ENCODE measurements at regions not wholly inside any gene's neighbourhood (a gene's known extent, or its start where the extent isn't known, plus 50 kb on each side); places are given as distances from the start of the nearest gene placed in this dataset.

DNA sequence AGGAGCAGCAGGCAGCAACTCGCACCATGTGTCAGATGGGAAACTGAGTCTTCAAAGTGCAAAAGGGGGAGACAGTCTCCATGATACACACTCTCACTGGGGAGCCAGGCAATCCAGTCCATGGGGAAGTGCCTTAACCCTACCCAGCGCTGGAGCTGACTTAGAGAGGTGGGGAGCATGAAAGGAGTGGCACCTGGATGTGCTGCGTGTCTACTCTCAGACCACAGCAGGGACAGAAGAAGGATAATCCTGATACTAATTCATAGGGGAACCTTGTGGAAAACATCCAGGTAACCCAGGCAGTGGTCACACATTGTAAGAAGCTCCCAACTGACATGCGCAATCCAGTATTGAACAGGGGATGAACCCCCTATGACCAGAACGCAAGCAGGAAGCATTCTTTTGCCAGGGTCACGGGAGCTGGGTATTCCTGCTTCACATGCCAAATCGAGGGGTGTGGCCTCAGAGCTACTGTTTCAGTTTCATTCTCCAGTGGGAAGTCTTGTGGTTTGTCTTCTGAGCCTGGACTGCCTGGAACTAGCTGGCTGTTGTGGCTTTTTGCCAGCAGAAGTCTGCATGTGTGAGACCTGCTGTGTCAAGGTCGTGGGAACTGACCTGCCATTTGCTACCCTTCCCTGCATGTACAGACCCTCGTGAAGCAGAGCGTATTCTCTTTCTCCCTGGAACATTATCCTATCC, 367.6 kb upstream of the NDN start:
- TF ChIP-seq EZH2 (IDR thresholded peaks at IDR 0.05; ENCODE audit: low read length, missing control alignments) (no peak), CTCF (conservative IDR thresholded peaks at IDR 0.05 in 1 of 2, IDR thresholded peaks at IDR 0.05 in 1 of 2; ENCODE audit: low read depth in 1 of 2, low read length in 2 of 2) (no peak)

Measured in fibroblast of lung (primary cell).